Body of pancreas (tissue), 4 donors: ENCODE measurements at regions not wholly inside any gene's neighbourhood (a gene's known extent, or its start where the extent isn't known, plus 50 kb on each side); places are given as distances from the start of the nearest gene placed in this dataset.

Experiments used
- ATAC-seq: fragments of 150-250 bp; one replicate; pipeline ENCODE4 v1.9.1; 2016
- DNase-seq, 4 donors: peaks; one replicate each; pipeline ENCODE4 v3.0.0-alpha.2; 2019
- H3K27ac ChIP-seq, 4 donors: fragments of 200-600 bp; sonication (generic); 1 replicate in 3 of 4; 2 replicates in 1 of 4; pipeline versions ENCODE4 v1.5.1 to v1.6.1; 2016 to 2019; ENCODE audit warnings: mild to moderate bottlenecking in 1 of 4, mixed read lengths in 1 of 4, moderate library complexity in 1 of 4
- H3K27me3 ChIP-seq, 2 donors: fragments of 200-600 bp; sonication (generic); one replicate each; pipeline ENCODE4 v1.6.0; 2016; ENCODE audit warnings: mild to moderate bottlenecking in 1 of 2
- H3K36me3 ChIP-seq, 2 donors: fragments of 200-600 bp; sonication (generic); replicated peaks in 1 of 2; 2 replicates each; pipeline ENCODE4 v1.5.1; 2016; ENCODE audit warnings: low read depth in 2 of 2; ENCODE audit not compliant: insufficient read depth in 1 of 2
- H3K4me1 ChIP-seq: fragments of 200-600 bp; sonication (generic); one replicate; pipeline ENCODE4 v1.6.0; 2016
- H3K4me3 ChIP-seq, 2 donors: fragments of 200-600 bp; sonication (generic); 1 replicate in 1 of 2; 2 replicates in 1 of 2; pipeline ENCODE4 v1.5.1; 2016 to 2019
- H3K9me3 ChIP-seq, 3 donors: fragments of 200-600 bp; sonication (generic); 1 replicate in 2 of 3; 2 replicates in 1 of 3; pipeline ENCODE4 v1.5.1; 2016
- POLR2A ChIP-seq, 3 donors: fragments of 450-650 bp; IDR thresholded peaks; one replicate each; pipeline ENCODE4 v1.6.1; 2016; ENCODE audit warnings: antibody characterized with exemption in 3 of 3, mild to moderate bottlenecking in 2 of 3
- WGBS, 2 donors: methylation state at CpG; one replicate each; pipeline ENCODE4 v1.1.5; 2017; 5-methylcytosine and 5-hydroxymethylcytosine counted together
- intact Hi-C: fragments of 100-400 bp; cut with DNase I; formaldehyde crosslinking; loops from one replicate; pipeline ENCODE4 v1.15.1; 2023
- TF ChIP-seq, protein P1 (sequence below), 7 experiments: fragments of 450-650 bp in 4 of 7; fragments of 200-600 bp in 3 of 7; sonication (generic) in 3 of 7; IDR thresholded peaks; one replicate each; pipeline ENCODE4 v1.5.1; 2016 to 2019; ENCODE audit warnings: antibody characterized with exemption in 7 of 7

- H3K9me3 ChIP-seq = no peaks in the 10 kb centered on the region
- H3K4me3 ChIP-seq = no peak overlapping the region
- H3K27ac ChIP-seq = no peak overlapping the region
- no peaks in the 10 kb centered on the region for H3K4me1 ChIP-seq
- intact Hi-C loops = no loop called here
- no peaks in the 10 kb centered on the region for H3K27me3 ChIP-seq
- H3K36me3 ChIP-seq = no peaks in the 10 kb centered on the region
- ATAC-seq = no peak
- TF ChIP-seq POLR2A (IDR thresholded peaks at IDR 0.05) = no peak
- TF ChIP-seq, protein P1, sequence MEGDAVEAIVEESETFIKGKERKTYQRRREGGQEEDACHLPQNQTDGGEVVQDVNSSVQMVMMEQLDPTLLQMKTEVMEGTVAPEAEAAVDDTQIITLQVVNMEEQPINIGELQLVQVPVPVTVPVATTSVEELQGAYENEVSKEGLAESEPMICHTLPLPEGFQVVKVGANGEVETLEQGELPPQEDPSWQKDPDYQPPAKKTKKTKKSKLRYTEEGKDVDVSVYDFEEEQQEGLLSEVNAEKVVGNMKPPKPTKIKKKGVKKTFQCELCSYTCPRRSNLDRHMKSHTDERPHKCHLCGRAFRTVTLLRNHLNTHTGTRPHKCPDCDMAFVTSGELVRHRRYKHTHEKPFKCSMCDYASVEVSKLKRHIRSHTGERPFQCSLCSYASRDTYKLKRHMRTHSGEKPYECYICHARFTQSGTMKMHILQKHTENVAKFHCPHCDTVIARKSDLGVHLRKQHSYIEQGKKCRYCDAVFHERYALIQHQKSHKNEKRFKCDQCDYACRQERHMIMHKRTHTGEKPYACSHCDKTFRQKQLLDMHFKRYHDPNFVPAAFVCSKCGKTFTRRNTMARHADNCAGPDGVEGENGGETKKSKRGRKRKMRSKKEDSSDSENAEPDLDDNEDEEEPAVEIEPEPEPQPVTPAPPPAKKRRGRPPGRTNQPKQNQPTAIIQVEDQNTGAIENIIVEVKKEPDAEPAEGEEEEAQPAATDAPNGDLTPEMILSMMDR (IDR thresholded peaks at IDR 0.05) = no peak
- DNase-seq = no peak
Observed at GRCh38 chr18:46397174-46397573, 259.8 kb downstream of the LOXHD1 start.

DNA sequence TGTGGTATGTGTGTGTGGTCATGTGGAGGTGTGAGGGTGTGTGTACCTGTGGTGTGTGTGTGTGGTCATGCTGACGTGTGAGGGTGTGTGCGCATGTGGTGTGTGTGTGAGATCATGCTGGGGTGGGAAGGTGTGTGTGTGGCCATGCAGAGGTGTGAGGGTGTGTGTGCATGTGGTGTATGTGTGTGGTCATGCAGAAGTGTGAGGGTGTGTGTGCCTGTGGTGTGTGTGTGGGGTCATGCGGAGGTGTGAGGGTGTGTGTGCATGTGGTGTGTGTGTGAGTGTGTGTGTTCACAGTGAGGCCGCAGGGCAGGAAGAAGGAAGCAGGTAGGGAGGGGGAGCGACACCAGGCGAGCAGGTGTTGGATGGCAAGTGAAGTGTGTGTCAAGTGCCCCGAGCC, 259.0 kb downstream of the LOXHD1 start:
- Histone ChIP-seq H3K27me3 (no peaks in the 10 kb centered on the region), H3K9me3 (no peaks in the 10 kb centered on the region), H3K27ac (no peak overlapping the region), H3K4me1 (no peaks in the 10 kb centered on the region), H3K4me3 (no peak overlapping the region), H3K36me3 (no peaks in the 10 kb centered on the region)
- no peak for DNase-seq
- ATAC-seq = no peak
- intact Hi-C loops = no loop called here
- WGBS, 2 donors = 77 to 82% methylated on average over 7 of the region's 7 CpGs
- TF ChIP-seq, protein P1 (IDR thresholded peaks at IDR 0.05) = no peak
- TF ChIP-seq POLR2A (IDR thresholded peaks at IDR 0.05) = no peak

- H3K27me3 ChIP-seq = no peaks in the 10 kb centered on the region
- intact Hi-C loops = no loop called here
- H3K9me3 ChIP-seq = no peaks in the 10 kb centered on the region
- H3K4me3 ChIP-seq = no peak overlapping the region
- H3K36me3 ChIP-seq = no peaks in the 10 kb centered on the region
- TF ChIP-seq, protein P1 (IDR thresholded peaks at IDR 0.05) = no peak
- TF ChIP-seq POLR2A (IDR thresholded peaks at IDR 0.05) = no peak
- no peaks in the 10 kb centered on the region for H3K4me1 ChIP-seq
- 70 to 76% methylated on average over 9 of the region's 9 CpGs for WGBS, 2 donors
- H3K27ac ChIP-seq = no peak overlapping the region
- no peak for ATAC-seq
- DNase-seq = no peak
Observed at GRCh38 chr18:46398625-46399024, 258.4 kb downstream of the LOXHD1 start.

- DNase-seq = no peak
- Histone ChIP-seq H3K9me3 (no peaks in the 10 kb centered on the region), H3K36me3 (no peaks in the 10 kb centered on the region), H3K27ac (no peak overlapping the region), H3K4me3 (no peak overlapping the region), H3K27me3 (no peaks in the 10 kb centered on the region), H3K4me1 (no peaks in the 10 kb centered on the region)
- ATAC-seq = no peak
- TF ChIP-seq, protein P1 (IDR thresholded peaks at IDR 0.05) = no peak
- TF ChIP-seq POLR2A (IDR thresholded peaks at IDR 0.05) = no peak
- 86 to 89% methylated on average over 8 to 11 of the region's 11 CpGs for WGBS, 2 donors
- intact Hi-C loops = no loop called here
Observed at GRCh38 chr18:46399303-46399702, 257.7 kb downstream of the LOXHD1 start.

GRCh38 chr18:46400449-46400848, 256.6 kb downstream of the LOXHD1 start:
- Histone ChIP-seq H3K9me3 (no peaks in the 10 kb centered on the region), H3K4me3 (no peak overlapping the region), H3K36me3 (no peaks in the 10 kb centered on the region), H3K4me1 (no peaks in the 10 kb centered on the region), H3K27me3 (no peaks in the 10 kb centered on the region), H3K27ac (no peak overlapping the region)
- no peak for DNase-seq
- intact Hi-C loops = no loop called here
- TF ChIP-seq, protein P1 (IDR thresholded peaks at IDR 0.05) = no peak
- TF ChIP-seq POLR2A (IDR thresholded peaks at IDR 0.05) = no peak
- ATAC-seq = no peak
- WGBS, 2 donors = 77 to 79% methylated on average over 7 to 8 of the region's 8 CpGs
